Breast epithelium (tissue), 4 donors: ENCODE measurements at regions not wholly inside any gene's neighbourhood (a gene's known extent, or its start where the extent isn't known, plus 50 kb on each side); places are given as distances from the start of the nearest gene placed in this dataset.

Source experiments
- DNase-seq, 2 donors: peaks; one replicate each; pipeline ENCODE4 v3.0.0-alpha.2; 2019; ENCODE audit warnings: low spot score in 2 of 2
- H3K27ac ChIP-seq, 2 donors: fragments of 200-600 bp; sonication (generic) in 1 of 2; one replicate each; pipeline ENCODE4 v1.5.1; 2016 to 2019; ENCODE audit warnings: mild to moderate bottlenecking in 1 of 2
- H3K27me3 ChIP-seq, 2 donors: fragments of 200-600 bp; sonication (generic) in 1 of 2; one replicate each; pipeline versions ENCODE4 v1.5.1 to v1.6.0; 2017 to 2019; ENCODE audit warnings: control low read depth in 1 of 2, mild to moderate bottlenecking in 1 of 2
- H3K36me3 ChIP-seq: fragments of 200-600 bp; one replicate; pipeline ENCODE4 v1.5.1; 2019
- H3K4me1 ChIP-seq, 2 donors: fragments of 200-600 bp; sonication (generic); one replicate each; pipeline ENCODE4 v1.5.1; 2016 to 2019; ENCODE audit warnings: control low read depth in 1 of 2
- H3K4me3 ChIP-seq, 3 donors: fragments of 200-600 bp; sonication (generic); 1 replicate in 2 of 3; 2 replicates in 1 of 3; pipeline ENCODE4 v1.5.1; 2016 to 2019; ENCODE audit warnings: mild to moderate bottlenecking in 3 of 3, moderate library complexity in 2 of 3
- H3K9me3 ChIP-seq, 2 donors: fragments of 200-600 bp; sonication (generic) in 1 of 2; one replicate each; pipeline ENCODE4 v1.5.1; 2016 to 2019; ENCODE audit warnings: control low read depth in 1 of 2
- POLR2A ChIP-seq: fragments of 450-650 bp; IDR thresholded peaks from one replicate; pipeline ENCODE4 v1.6.1; 2016; ENCODE audit warnings: antibody characterized with exemption, mild to moderate bottlenecking, moderate library complexity
- POLR2AphosphoS5 ChIP-seq, 3 donors: sonication (generic); formaldehyde crosslinking; IDR thresholded peaks; one replicate each; pipeline ENCODE4 v1.6.1; 2017; ENCODE audit warnings: antibody characterized with exemption in 3 of 3
- intact Hi-C: fragments of 100-400 bp; cut with DNase I; formaldehyde crosslinking; loops from one replicate; pipeline ENCODE4 v1.15.1; 2023; ENCODE audit warnings: low total_unique reads
- TF ChIP-seq, protein P1 (sequence below), 3 donors: fragments of 450-650 bp; IDR thresholded peaks; one replicate each; pipeline ENCODE4 v1.5.1; 2016 to 2017; ENCODE audit warnings: antibody characterized with exemption in 3 of 3, mild to moderate bottlenecking in 3 of 3, moderate library complexity in 3 of 3

- Histone ChIP-seq H3K9me3 (no peaks in the 10 kb centered on the region), H3K4me3 (no peak overlapping the region), H3K36me3 (no peaks in the 10 kb centered on the region), H3K4me1 (no peaks in the 10 kb centered on the region), H3K27me3 (no peaks in the 10 kb centered on the region), H3K27ac (no peak overlapping the region)
- intact Hi-C loops: no loop called here
- TF ChIP-seq POLR2AphosphoS5 (IDR thresholded peaks at IDR 0.05) (no peak), POLR2A (no peak)
- TF ChIP-seq, protein P1, sequence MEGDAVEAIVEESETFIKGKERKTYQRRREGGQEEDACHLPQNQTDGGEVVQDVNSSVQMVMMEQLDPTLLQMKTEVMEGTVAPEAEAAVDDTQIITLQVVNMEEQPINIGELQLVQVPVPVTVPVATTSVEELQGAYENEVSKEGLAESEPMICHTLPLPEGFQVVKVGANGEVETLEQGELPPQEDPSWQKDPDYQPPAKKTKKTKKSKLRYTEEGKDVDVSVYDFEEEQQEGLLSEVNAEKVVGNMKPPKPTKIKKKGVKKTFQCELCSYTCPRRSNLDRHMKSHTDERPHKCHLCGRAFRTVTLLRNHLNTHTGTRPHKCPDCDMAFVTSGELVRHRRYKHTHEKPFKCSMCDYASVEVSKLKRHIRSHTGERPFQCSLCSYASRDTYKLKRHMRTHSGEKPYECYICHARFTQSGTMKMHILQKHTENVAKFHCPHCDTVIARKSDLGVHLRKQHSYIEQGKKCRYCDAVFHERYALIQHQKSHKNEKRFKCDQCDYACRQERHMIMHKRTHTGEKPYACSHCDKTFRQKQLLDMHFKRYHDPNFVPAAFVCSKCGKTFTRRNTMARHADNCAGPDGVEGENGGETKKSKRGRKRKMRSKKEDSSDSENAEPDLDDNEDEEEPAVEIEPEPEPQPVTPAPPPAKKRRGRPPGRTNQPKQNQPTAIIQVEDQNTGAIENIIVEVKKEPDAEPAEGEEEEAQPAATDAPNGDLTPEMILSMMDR (IDR thresholded peaks at IDR 0.05): no peak
- DNase-seq: no peak
These were observed 394.8 kb downstream of the NR2F1-AS1 start for GRCh38 chr5:93186076-93186682.

GRCh38 chr5:93184041-93184440 lies 397.0 kb downstream of the NR2F1-AS1 start:
- H3K27me3 ChIP-seq: no peaks in the 10 kb centered on the region
- intact Hi-C loops: no loop called here
- H3K27ac ChIP-seq: no peak overlapping the region
- TF ChIP-seq, protein P1 (IDR thresholded peaks at IDR 0.05): no peak
- TF ChIP-seq POLR2AphosphoS5 (IDR thresholded peaks at IDR 0.05) (no peak), POLR2A (no peak)
- no peaks in the 10 kb centered on the region for H3K9me3 ChIP-seq
- H3K36me3 ChIP-seq: no peaks in the 10 kb centered on the region
- no peak for DNase-seq
- H3K4me1 ChIP-seq: no peaks in the 10 kb centered on the region
- H3K4me3 ChIP-seq: no peak overlapping the region

DNA sequence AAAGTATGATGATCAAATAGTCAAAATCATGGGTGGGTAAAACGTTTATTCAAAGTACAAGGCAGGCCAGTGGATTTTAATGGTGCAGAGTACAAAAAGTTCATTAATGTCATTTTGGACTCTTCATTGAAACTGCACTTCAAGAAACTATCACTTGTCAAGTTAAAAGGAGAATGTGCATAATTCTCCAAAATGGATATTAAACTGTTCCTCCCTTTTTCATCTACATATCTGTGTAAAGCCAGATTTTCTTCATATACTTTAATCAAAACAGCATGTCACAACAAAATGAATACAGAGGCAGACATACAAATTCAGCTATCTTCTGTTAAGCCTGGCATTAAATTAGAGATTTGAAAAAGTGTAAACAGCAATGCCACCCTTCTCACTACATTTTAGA lies 401.6 kb downstream of the NR2F1-AS1 start:
- no peaks in the 10 kb centered on the region for H3K4me1 ChIP-seq
- no peak overlapping the region for H3K27ac ChIP-seq
- no peaks in the 10 kb centered on the region for H3K27me3 ChIP-seq
- no peaks in the 10 kb centered on the region for H3K36me3 ChIP-seq
- H3K4me3 ChIP-seq: no peak overlapping the region
- TF ChIP-seq, protein P1 (IDR thresholded peaks at IDR 0.05): no peak
- DNase-seq: no peak
- H3K9me3 ChIP-seq: no peaks in the 10 kb centered on the region
- intact Hi-C loops: no loop called here

DNA sequence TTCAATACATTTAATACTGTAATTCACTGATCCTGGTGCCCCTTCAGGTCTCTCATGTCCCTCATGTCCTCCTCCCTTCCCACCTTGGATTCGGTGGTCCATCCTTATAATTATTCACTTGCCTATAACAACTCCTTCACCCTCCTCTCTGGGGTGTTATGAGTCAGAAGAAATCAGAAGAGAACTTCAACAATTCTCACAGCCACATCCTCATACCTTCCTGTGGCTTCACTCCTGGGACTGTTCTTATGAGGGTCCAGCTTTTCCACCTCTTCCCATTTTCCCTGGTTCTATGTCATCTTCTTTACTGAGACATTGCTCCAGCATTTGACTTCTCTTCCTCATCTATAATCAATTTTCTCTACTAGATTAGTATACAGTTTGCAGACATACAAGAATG lies 406.1 kb downstream of the NR2F1-AS1 start:
- no peak for DNase-seq
- H3K9me3 ChIP-seq: peaks cover 7 to 8% of the 10 kb centered on the region in 2 donors
- intact Hi-C loops: no loop called here
- TF ChIP-seq, protein P1 (IDR thresholded peaks at IDR 0.05): no peak
- TF ChIP-seq POLR2AphosphoS5 (IDR thresholded peaks at IDR 0.05) (no peak), POLR2A (no peak)
- no peaks in the 10 kb centered on the region for H3K27me3 ChIP-seq
- H3K27ac ChIP-seq: no peak overlapping the region
- H3K36me3 ChIP-seq: no peaks in the 10 kb centered on the region
- H3K4me1 ChIP-seq: no peaks in the 10 kb centered on the region
- H3K4me3 ChIP-seq: no peak overlapping the region

- Histone ChIP-seq H3K4me1 (peaks cover 3 to 13% of the 10 kb centered on the region in 2 donors), H3K27me3 (no peaks in the 10 kb centered on the region), H3K36me3 (no peaks in the 10 kb centered on the region), H3K27ac (no peak overlapping the region), H3K4me3 (no peak overlapping the region), H3K9me3 (no peaks in the 10 kb centered on the region)
- intact Hi-C loops: no loop called here
- TF ChIP-seq POLR2A (no peak), POLR2AphosphoS5 (IDR thresholded peaks at IDR 0.05) (no peak)
- TF ChIP-seq, protein P1 (IDR thresholded peaks at IDR 0.05): no peak
- no peak for DNase-seq
These were observed 415.5 kb downstream of the NR2F1-AS1 start for GRCh38 chr5:93165559-93165958.
